ES-I3 (cell line): ENCODE measurements at regions not wholly inside any gene's neighbourhood (a gene's known extent, or its start where the extent isn't known, plus 50 kb on each side); places are given as distances from the start of the nearest gene placed in this dataset.
A peak's percentile ranks its signal among the peaks of the same experiment; 100 is the strongest.
"Not testable (repeated sequence)": the region's sequence is repeated elsewhere in the genome, so short reads cannot be mapped to it uniquely, and the experiment has no call there.

Experiments used
- H3K36me3 ChIP-seq: 2 replicates; pipeline ENCODE4 v1.6.1; 2013; ENCODE audit warnings: mild to moderate bottlenecking, low read length, control low read depth, moderate library complexity; ENCODE audit not compliant: insufficient read depth
- H3K4me1 ChIP-seq: 2 replicates; pipeline ENCODE4 v1.6.1; 2013; ENCODE audit warnings: mild to moderate bottlenecking, control low read depth, low read length; ENCODE audit not compliant: insufficient read depth
- H3K9ac ChIP-seq: 2 replicates; pipeline ENCODE4 v1.6.1; 2013; ENCODE audit warnings: low read depth, mild to moderate bottlenecking, low read length, moderate library complexity
- H3K9me3 ChIP-seq: 2 replicates; pipeline ENCODE4 v1.6.1; 2013; ENCODE audit warnings: mild to moderate bottlenecking, low read length, moderate library complexity; ENCODE audit not compliant: control insufficient read depth, insufficient read depth

DNA sequence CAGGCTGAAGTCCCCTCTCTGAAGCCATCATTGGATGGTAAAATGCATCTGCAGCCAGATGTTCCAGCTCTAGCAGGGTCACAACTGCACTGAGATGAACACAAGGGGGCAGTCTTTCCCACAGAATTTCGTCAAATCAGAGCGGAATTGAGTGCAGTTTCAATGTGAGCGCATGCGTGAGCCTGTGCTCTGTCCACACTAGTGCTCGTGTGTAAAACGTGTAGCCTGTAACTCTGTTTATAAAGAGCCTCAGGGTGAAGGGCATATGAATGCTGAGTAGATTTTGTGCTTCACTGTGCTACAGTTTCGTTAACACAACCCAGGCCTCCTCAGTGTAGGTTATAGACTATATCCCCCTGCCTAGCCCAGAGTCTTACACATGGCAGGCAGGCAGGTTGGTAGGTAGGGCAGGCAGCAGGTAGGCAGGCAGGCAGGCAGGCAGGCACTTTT, 92.7 kb upstream of the GOLGA6L4 start:
- no peaks in the 10 kb centered on the region for H3K9me3 ChIP-seq
- H3K4me1 ChIP-seq = no peaks in the 10 kb centered on the region
- H3K9ac ChIP-seq = peak overlapping the region; percentile 37
- no peaks in the 10 kb centered on the region for H3K36me3 ChIP-seq

DNA sequence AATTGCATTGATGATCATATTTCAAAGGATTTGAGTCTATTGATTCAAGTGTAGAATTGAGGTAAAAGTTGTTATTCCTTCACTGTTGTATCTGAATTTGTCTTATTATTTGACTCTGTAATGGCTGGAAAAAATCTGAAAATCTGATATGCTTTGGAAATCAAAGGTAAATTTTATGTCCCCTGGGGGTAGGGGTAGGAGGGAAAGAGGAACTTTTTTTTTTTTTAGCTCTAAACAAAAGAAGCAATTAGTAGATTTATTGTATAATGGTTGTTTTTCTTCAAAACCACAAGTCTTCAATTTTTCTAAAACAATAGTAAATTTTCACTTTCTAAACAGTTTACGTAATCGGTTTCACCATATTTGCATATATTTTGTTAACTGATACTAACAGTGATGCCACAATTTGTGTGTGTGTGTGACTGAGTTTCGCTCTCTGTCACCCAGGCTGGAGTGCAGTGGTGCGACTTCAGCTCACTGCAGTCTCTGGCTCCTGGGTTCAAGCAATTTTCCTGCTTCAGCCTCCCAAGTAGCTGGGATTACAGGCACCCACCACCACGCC, 91.7 kb upstream of the GOLGA6L4 start:
- Histone ChIP-seq H3K9me3 (no peaks in the 10 kb centered on the region), H3K36me3 (no peaks in the 10 kb centered on the region), H3K9ac (no peak overlapping the region), H3K4me1 (no peaks in the 10 kb centered on the region)

DNA sequence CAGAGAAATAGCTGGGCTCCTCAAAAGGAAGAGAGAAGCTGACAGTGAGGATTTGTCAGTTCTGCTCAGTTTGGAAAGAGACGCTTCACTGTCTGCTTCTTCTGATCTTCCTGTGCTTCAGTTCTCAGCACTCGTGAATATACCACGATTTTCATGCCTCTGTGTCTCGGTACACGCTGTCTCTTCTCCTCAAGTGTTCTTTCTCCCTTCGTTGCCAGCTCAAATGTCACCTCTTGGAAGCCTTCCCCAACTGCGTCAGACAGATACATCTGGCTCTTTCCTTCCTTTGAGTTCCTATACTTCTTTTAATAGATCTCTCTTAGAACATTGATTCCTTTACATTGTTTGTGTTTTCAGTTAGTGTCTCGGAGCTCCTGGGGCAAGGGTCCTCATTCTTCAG, 90.6 kb upstream of the GOLGA6L4 start:
- H3K9me3 ChIP-seq, H3K4me1 ChIP-seq: not testable (repeated sequence)

DNA sequence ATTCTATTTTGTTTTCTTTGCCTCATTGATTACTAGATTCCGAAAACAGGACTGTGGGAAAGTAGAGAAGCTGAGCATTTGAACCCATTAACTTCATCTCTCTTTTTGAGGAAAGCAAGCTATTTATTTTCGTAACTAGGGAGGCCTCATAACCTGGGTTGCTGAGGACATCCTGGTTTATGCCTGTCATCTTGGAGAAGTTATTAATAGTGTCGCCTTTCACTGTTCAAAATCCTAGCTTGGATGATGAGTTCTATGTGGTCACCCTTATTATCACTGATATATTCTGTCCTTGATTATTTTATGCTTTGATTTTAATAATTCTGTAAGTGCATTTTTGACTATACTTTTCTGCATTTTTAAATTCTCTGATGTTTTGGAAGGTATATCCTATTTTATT, 89.3 kb upstream of the GOLGA6L4 start:
- H3K36me3 ChIP-seq, H3K4me1 ChIP-seq, H3K9ac ChIP-seq, H3K9me3 ChIP-seq: not testable (repeated sequence)

More for the DNA sequence above, 90.6 kb upstream of the GOLGA6L4 start:
- not testable (repeated sequence) for H3K9ac ChIP-seq, H3K36me3 ChIP-seq

DNA sequence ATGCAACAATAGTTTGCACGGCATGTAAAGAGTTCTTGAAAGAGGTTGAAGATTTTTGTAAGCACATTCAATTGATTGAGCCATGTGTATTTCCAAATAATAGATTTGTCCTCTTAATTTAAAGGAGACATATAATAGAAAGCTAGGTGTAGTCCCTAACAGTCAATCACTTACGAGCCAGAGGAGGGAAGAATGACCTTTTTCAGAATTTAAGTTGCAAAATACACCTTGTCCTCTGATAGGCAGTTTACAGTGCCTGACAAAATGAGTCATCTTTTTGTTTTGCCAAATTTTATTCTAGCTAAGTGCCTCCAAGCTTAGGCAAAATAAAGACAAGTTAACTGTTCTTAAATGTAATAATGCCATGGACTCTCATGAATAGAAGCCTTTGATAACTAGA, 88.3 kb upstream of the GOLGA6L4 start:
- H3K36me3 ChIP-seq, H3K9me3 ChIP-seq, H3K4me1 ChIP-seq, H3K9ac ChIP-seq: not testable (repeated sequence)

DNA sequence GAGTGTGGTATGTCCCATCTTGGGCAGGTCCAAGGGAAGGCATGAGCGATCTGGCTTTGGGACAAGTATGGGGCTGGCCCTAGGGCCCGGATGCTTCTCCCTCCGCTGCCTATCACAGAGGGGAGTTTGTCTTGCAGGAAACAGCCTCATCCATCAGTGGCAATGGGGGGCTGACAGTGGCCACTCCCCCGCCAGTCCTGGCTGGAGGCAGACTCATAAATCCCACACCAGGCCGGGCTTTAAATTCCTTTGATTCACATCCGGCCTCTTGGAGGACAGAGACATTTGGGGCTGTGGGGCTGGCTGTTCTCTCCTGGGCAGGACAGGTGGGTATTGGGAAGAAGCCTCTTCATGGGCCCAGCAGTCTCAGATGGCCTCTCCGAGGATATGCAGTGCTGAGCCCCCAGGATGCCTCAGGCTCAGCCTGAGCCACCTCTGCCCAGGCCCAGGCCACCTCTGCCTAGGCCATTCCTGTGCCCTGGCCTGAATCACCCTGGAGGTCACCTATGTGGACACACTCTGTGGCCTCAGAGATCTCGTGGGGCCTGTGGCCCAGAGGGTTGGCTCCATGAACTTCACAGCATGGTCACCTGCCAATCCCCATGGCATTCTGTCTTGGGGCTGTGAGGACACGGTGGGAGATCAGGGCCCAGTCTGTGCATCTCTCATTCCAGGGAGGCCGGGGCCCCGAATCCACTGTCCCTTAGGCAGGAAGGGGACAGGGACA, 84.2 kb upstream of the GOLGA6L4 start:
- H3K9me3 ChIP-seq = no peaks in the 10 kb centered on the region
- H3K36me3 ChIP-seq = no peaks in the 10 kb centered on the region
- no peak overlapping the region for H3K9ac ChIP-seq
- no peaks in the 10 kb centered on the region for H3K4me1 ChIP-seq

DNA sequence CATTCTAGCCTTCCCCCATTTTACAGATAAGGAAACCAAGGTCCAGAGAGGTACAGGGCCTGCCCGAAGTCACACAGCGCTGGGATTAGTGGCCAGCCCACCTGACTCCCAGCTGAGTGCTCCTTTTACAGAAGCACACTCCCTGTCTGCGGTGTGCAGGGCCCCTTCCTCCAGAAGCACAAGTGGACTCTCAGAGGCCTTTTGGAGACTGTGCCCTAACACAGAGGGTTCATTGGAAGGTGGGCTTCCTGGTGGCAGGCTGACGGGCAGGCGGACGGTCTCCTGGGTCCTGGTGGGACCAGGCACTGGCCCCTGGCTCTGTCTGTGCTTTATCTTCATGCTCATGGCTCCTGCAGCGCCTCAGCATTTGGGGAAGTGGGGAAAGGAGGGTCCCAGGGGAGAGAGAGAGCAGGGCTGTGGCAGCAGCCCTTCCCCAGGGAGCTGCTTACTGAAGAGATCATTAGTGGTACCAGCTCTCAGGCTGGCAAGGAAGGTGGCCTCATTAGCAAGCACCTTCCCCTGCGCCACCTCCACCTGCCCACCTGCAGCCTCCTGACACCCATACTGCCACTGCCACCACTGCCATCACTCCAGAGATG, 83.1 kb upstream of the GOLGA6L4 start:
- H3K4me1 ChIP-seq, H3K9ac ChIP-seq, H3K9me3 ChIP-seq, H3K36me3 ChIP-seq: not testable (repeated sequence)

DNA sequence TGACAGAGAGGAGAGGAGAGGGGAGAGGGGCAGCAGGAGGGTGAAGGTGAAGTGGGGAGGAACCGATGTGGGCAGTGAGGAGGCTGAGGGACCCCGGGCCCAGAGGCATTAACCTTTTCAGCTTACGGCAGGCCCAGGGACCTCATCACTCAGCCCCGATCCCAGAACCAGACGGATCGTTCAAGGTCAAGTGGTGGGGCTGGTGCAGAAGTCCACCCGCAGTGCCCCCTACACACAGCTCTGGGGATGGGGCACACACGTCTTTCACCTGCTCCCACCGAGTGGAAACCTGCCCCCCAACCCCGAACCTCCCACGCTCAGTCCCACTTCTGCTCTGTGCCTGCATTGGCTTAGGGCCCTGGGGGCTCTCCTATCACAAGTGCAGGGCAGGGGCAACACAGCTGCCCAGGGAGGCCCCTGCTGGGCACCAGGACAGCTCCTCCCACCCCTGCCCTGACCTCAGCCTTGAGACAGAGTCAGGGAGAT, 81.9 kb upstream of the GOLGA6L4 start:
- H3K4me1 ChIP-seq, H3K9me3 ChIP-seq, H3K36me3 ChIP-seq, H3K9ac ChIP-seq: not testable (repeated sequence)

DNA sequence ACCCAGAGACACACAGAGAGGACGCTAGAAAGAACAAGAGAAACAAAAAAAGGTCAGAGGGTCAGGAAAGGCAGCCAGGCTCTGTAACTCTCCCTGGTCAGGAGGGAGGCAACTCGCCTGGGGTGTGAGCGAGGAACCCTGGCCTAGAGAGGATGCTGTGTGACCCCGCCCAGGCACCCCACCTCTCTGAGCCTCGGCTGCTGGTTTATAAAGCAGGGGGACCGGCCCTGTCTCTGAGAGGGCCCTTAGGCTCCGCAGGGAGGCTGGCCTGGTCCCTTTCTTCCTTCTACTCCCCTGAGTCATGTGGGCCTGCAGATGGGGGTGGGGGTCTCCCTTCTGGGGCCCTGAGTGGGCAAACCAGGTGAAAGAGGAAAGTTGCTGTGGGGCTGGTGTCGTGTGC, 81.3 kb upstream of the GOLGA6L4 start:
- not testable (repeated sequence) for H3K4me1 ChIP-seq, H3K36me3 ChIP-seq, H3K9ac ChIP-seq, H3K9me3 ChIP-seq

DNA sequence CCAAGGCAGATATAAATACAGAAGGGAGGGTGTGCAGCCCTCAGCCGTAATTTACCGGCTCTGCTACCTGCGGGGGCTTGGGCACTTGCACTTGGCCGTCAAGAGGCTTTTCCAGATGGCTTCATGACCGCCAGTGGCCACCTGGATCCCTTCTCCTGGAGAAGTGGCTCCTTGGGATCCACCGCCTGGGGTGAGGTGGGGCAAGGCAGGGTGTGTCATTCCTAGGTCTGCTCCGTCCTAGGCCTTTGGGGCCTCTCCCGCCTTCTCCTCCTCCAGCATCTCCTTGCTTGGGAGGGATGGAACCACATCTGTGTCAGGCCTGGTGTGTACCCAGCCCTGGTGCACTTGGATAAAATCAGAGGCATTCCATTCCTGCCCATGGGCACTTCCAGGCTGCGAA, 80.8 kb upstream of the GOLGA6L4 start:
- H3K9ac ChIP-seq, H3K36me3 ChIP-seq, H3K9me3 ChIP-seq, H3K4me1 ChIP-seq: not testable (repeated sequence)

DNA sequence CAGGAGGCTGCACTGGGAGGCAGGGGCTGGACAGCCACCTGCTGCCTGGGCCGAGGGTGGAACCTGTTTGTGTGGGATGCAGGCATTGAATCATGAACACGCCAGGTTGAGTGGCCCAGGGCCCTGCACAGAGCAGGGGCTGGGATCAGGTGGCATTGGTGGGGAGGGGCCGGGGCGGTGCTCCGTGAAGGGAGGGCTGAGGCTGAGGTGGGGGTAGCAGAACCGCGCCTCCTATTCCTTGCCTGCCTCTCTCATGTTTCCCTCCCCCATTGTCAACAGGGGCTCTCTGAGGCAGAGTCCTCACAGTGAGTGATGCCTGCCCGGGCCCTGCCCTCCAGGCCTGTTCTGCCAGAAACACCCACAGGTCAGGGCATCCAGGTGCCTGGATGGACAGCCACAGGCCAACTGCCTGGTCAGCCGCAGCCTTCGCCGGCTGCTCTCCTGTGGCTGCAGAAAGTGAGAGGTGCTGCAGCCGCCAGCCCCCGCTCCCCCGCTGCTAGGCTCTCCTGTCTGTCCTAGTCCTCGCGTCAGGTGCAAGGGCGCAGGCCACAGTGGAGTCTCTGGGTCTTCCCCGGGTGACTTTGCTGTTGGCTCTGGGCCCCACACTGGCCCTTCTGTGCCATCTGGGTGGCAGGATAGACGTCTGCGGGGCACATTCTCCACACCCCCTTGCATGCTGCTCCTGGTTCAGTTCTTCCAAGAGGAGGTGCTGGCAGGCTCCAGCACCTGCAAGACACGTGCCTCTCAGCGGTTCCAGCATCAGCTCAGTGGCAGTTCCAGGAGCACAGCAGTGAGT, 79.6 kb upstream of the GOLGA6L4 start:
- H3K36me3 ChIP-seq, H3K9me3 ChIP-seq, H3K4me1 ChIP-seq, H3K9ac ChIP-seq: not testable (repeated sequence)

DNA sequence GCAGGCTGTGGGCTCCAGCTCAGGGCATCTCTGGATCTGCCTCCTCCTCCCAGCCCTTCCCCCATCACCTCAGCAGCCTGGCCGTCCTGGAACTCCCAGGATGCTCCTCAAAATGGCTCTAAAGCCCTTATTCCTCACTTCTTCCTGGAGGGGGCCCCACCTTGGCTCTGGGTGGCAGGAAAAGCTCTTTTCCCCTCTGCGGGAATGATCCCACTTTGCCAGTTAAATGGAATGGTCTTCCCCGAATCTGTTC, 79.1 kb upstream of the GOLGA6L4 start:
- H3K4me1 ChIP-seq, H3K9ac ChIP-seq, H3K36me3 ChIP-seq, H3K9me3 ChIP-seq: not testable (repeated sequence)

DNA sequence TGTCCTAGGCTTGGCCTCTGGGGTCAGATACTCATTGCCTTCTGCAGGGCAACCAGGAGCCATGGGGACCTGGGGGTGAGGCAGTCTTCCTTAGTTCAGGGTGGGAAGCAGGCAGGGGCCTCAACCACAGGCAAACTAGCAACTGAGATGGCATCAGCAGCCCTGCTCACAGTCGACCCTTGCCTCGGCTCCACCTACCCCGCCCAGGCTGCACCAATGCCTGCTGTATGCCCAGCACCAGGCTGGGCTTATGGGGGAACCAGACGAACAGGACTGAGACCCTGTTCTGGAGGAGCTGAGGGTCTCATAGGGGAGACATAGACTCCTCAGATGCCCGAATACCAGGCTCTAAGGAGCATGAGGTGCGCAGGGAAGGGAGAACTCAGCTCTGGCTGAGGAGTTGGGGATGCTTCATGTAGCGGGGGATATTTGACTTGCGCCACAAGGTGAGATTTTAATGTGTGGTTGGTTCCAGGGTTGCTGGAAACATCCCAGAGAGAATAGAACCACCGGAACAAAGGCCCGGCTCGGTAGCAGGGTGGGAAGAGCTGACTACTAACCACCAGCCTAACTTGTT, 78.4 kb upstream of the GOLGA6L4 start:
- not testable (repeated sequence) for H3K4me1 ChIP-seq, H3K36me3 ChIP-seq, H3K9ac ChIP-seq, H3K9me3 ChIP-seq

DNA sequence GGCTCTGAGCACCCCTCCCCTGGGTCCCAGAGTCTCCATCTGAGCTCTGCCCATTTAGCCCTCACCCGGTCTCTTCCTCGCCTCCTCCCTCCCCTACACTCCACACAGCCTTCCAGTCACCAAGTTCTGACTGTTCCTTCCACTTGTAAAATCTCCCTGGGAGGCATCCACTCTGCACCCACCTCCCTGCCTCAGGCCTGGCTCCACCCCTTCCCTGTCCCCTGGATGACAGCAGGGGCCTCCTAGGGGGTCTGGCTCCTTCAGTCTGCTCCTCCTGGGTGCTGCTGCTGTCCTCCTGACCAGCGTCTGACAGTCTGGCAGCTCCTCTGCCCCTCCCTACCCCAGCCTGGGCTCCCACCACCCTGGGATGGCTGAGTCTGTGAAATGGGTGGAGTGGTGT, 77.7 kb upstream of the GOLGA6L4 start:
- not testable (repeated sequence) for H3K4me1 ChIP-seq, H3K9me3 ChIP-seq, H3K36me3 ChIP-seq, H3K9ac ChIP-seq
